GM12892 (cell line): ENCODE measurements at regions not wholly inside any gene's neighbourhood (a gene's known extent, or its start where the extent isn't known, plus 50 kb on each side); places are given as distances from the start of the nearest gene placed in this dataset.

Experiments
- DNase-seq: peaks from one replicate; pipeline ENCODE4 v3.0.0; 2011; ENCODE audit not compliant: insufficient read length
- FAIRE-seq: peaks from 2 replicates; lab custom pipeline; 2011; peaks lifted over from hg19 to GRCh38; lab: Jason Lieb, UNC
- POLR2A ChIP-seq: IDR thresholded peaks from 2 replicates; pipeline ENCODE4 v1.6.1; 2011; ENCODE audit warnings: low read depth, low read length, control low read depth
- POLR2AphosphoS5 ChIP-seq: IDR thresholded peaks from 2 replicates; pipeline ENCODE4 v1.6.1; 2011; ENCODE audit warnings: low read depth, low read length, control low read depth
- TAF1 ChIP-seq: IDR thresholded peaks from 2 replicates; pipeline ENCODE4 v1.6.1; 2011; ENCODE audit warnings: low read depth, mild to moderate bottlenecking, control low read depth, low read length, borderline replicate concordance

DNA sequence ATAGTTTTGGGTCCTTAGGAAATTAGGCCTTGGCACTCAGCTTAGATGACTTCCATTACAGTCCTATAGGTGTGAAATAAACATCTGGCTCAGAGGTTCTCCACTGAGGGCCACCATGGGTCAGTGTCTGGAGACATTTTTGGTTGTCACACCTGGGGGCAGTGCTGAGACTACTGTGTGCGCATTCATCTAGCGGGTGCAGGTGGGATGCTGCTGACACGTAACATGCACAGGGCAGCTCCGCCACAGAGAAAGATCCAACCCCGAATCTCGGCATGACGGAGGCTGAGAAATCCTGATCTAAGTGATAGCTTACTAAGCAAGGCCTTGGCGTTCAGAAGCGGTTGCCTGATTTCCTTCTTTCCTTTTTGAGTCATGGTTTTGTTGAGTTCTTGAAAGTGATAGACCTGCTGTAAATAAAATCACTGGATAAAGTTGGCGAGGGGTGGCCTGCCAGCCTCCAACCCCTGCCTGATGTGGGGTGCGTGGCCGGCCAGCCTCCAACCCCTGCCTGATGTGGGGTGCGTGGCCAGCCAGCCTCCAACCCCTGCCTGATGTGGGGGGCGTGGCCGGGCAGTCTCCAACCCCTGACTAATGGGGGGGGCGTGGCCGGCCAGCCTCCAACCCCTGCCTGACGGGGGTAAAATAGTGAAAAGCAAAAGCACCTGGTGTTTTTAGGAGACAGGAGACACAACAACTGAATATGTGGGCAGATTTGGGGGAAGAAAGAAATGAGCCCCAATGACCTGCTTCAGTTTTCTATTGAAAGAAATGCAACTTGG lies 158.1 kb downstream of the CDH26 start:
- no peak for FAIRE-seq
- no peak for DNase-seq
- TF ChIP-seq TAF1 (no peak), POLR2A (no peak), POLR2AphosphoS5 (no peak)

DNA sequence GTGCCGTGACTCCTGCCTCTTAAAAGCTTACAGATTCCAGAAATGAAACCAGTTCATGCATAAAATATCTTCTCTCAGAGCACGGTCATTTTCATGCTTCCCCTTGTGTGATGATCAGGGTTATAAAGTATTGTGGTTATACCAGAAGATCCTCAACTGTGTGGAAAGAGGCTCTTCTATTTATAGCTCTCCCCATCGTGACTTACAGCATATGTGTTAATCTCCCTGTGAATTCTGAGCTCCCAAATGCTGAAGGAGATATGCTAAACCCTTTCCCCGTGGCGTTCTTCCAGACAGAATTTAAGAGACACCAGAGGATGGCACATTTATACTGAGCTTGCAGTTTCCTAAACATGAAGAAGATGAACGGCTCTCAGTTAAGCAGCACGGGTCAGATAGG lies 158.8 kb downstream of the CDH26 start:
- DNase-seq (no peak), FAIRE-seq (no peak)
- TF ChIP-seq POLR2AphosphoS5 (no peak), POLR2A (no peak), TAF1 (no peak)

DNA sequence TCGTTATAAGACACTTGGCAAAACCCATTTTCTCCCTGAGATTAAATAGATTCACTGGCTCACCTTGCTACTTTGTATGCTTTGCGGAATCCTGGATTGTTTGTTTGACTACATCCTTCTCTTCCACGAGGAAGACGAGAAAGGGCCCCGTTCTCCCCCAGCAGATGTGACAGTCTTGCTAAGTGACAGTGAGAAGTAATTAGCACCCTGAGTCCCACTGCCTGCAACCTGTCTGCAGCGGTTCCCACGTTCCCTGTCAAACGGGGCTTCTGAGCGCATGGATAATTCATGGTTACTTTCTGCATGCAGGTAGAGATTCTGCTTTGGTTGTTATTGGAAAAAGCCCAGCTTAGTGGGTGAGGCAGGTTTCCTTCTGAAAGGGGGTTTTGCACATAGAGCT lies 163.7 kb downstream of the CDH26 start:
- no peak for TF ChIP-seq TAF1
- TF ChIP-seq POLR2AphosphoS5: no peak
- TF ChIP-seq POLR2A: no peak
- FAIRE-seq (no peak), DNase-seq (no peak)

DNA sequence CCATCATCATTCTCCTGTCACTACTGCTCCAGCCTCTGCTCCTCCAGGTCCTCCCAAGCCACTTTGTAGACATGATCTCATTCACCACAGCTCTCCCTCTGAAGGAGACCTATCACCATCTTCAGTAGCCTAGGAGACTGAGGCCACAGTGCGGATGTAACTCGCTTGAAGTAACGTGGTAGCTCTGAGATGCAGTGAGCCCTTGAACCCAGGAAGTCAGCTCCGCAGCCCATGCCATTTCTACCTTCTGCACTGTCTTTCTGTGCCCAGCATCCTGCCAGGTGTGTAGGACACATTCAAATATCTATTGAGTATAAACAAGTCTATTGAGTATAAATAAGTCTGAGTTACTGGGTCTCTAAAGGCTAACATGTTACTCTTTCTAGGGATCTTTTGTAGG lies 164.4 kb downstream of the CDH26 start:
- TF ChIP-seq POLR2AphosphoS5 (no peak), POLR2A (no peak), TAF1 (no peak)
- no peak for FAIRE-seq
- DNase-seq: no peak

DNA sequence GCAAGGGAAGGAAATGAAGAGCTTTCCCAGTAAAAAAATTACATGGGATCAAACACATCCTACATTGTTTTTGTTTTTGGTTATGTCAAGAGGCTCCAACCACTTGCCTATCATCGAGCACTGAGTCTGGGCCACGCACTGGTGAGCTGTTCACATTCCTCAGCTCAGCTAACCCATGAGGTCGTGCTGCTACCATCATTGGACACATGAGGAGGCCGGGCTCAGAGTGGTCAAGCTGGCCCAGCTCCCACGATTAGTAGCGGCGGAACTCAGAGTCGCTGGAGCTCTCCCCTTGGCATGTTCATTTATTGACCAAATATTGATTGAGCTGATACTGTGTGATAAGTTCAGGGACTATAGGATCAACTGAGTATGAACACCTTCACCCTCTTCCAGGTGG lies 164.9 kb downstream of the CDH26 start:
- FAIRE-seq (no peak), DNase-seq (no peak)
- no peak for TF ChIP-seq POLR2AphosphoS5
- TF ChIP-seq TAF1: no peak
- no peak for TF ChIP-seq POLR2A

DNA sequence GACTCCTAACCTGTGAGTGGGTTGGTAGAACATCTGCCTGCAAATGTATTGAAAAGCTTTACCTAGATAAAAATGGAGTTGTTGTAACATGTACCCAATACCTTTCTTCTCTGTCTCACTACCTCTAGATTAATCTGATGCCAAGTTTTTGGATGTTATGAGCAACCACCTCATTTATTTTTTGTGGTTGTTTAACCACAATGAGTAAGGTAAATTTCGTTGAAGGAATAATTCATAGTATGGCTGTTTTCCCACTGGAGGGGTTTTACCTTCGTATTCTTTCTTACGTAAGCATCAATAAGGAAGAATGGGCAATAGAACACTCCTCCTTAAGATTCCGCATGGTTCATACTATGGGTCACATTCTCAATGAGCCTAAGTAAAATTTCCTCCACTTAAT lies 165.4 kb downstream of the CDH26 start:
- FAIRE-seq: no peak
- TF ChIP-seq TAF1 (no peak), POLR2AphosphoS5 (no peak), POLR2A (no peak)
- DNase-seq: no peak

DNA sequence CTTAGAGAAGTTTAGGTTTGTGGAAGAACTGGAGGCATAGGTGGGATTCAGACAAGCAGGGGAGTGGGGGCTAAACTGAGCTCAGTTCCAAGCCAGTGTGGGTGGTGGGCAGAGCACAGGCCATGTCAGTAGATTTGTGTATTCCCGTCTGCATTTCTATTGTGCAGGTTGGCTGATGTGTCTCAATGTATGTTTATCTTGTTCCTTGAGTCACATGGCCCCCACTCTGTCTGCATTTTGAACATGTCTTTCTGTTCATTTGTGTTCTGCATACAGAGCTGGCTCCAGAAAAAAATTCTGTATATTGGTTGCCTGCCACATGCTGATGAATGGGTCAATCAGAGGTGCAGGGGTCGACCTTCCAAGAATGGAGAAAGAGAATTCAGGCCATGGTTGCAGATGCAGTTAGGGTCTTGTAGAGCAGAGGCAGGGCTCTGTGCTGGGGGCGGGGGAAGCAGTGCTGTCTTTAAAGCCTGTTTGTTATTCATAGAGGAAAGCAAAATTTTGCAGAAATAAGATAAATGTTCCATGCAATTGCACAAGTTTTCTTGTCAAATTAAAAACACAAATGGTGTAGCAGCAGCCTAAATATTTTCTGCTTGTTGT lies 166.7 kb downstream of the CDH26 start:
- no peak for DNase-seq
- no peak for FAIRE-seq
- TF ChIP-seq POLR2AphosphoS5: no peak
- TF ChIP-seq TAF1: no peak
- no peak for TF ChIP-seq POLR2A

DNA sequence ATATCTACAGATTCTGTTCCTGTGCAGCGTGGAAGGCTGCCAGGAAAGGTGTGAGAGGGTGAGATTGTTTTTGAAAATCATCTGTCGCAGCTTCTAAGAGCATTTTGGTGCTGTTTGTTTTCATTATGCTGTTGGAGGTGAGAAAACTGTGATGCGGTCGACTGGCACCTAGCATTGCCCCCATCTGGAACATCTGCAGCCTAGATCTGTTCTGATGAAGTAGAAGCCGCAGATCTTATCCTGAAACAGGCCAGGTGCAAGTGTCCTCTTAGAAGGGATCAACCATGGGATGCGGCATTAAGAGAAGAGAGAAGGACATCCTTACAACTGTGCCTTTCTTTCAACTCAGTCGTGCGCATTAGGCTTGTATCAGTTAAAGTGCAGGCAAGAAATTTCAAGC lies 167.3 kb downstream of the CDH26 start:
- no peak for FAIRE-seq
- no peak for DNase-seq
- TF ChIP-seq TAF1: no peak

DNA sequence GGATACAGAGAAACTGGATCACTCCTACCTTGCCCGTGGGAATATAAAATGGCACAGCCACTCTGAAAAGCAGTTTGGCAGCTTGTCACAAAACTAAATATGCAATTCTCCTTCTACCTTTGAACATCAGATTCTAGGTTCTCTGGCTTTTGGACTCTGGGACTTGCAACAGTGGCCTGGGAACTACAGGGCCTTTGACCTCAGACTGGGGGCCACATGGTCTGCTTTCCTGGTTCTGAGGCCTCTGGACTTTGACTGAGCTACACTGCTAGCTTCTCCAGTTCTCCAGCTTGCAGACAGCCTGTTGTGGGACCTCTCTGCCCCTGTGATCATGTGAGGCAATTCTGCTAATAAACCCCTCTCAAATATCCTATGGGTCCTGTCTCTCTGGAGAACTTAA lies 168.8 kb downstream of the CDH26 start:
- TF ChIP-seq POLR2AphosphoS5: no peak
- TF ChIP-seq POLR2A: no peak
- no peak for TF ChIP-seq TAF1
- DNase-seq (no peak), FAIRE-seq (no peak)

DNA sequence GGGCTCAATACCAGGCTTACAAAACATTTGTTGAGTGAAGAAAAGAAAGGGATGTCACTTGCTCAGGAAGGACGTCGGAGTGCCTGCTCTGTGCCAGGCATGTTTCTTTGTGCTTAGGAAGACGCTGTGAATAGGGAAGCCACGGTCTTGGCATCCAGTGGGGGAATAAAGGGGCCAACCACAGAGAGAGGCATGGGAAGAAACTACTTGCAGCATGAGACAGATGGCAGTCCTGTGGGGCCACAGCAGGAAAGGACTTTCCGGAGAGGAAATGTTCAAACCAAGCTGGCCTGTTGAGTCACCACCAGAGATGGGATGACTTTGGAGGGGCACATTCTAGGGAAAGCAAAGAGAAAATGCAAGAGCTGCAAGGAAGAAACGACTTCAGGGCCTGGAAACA lies 173.2 kb downstream of the CDH26 start:
- TF ChIP-seq TAF1 (no peak), POLR2AphosphoS5 (no peak), POLR2A (no peak)
- DNase-seq (no peak), FAIRE-seq (no peak)

DNA sequence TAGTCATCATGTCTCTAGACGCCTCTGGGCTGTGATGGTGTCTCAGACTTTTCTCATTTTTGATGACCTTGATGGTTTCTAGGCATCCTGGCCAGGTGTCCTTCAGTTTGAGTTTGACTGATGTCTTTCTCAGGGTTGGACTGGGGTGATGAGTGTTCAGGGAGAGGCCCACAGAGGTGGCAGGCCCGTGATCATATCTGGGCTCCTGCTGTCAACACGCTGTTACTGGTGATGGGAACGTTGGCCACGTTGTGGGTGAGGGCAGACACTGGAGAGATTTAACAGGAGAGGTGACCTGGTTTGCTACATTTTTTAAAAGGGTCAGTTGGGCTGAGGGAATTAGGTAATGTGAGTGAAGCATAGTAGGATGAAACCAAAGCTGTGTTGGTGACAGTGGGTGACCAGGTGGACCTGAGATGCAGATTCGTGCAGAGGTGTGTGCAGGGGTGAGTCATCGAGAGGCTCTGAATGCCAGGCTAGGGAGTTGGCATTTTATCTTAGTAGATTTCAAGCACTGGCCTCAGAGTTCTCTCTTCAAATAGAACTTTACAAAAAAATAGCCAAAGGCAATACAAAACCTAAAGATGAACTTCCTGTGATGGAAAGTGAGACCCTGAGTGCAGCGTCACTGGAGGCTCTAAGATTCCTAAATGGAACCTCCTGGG lies 174.1 kb downstream of the CDH26 start:
- no peak for TF ChIP-seq TAF1
- no peak for TF ChIP-seq POLR2A
- FAIRE-seq: no peak
- DNase-seq: no peak
